ENCODE measurements at regions not wholly inside any gene's neighbourhood (a gene's known extent, or its start where the extent isn't known, plus 50 kb on each side); places are given as distances from the start of the nearest gene placed in this dataset.

DNA sequence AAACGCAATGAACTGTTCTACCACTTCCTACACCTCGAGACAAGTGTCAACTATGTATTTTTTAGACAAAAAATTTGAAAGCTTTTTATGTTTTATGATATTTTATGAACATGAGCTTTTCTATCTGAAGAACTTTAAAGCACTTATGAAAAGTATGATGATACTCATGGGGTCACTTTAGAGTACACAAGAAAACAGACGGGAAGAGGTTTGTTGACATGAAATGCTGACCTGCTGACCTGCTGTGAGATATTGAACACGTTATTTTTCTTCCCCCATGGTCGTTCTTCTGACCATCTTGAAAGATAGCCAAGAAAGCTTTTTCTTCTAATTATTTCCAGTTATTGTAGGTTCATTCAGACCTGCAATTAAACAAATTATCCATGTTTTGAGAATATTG lies 63.1 kb downstream of the PLEKHG1 start:
- ChIA-PET RAD21 (ENCODE audit: unreplicated experiment) (interaction anchor here (1.0 to 1.5 kb wide), 2 partner anchors 23 to 24 kb away, joined by 3 read pairs; no protein-coding TSS in a partner anchor), CTCF (interaction anchor here (0.7 to 2.1 kb wide), 3 partner anchors 10 to 24 kb away, joined by 4 to 13 read pairs (median 4); no protein-coding TSS in a partner anchor), POLR2A (no interaction called here), SMC1A (ENCODE audit: uncharacterized antibody, unreplicated experiment) (interaction anchor here (0.8 to 1.9 kb wide), 7 partner anchors 9 to 120 kb away, joined by 3 to 10 read pairs (median 4); no protein-coding TSS in a partner anchor)
- DNase-seq (ENCODE audit: low read depth, low spot score) (no peak), ATAC-seq (no peak), FAIRE-seq (no peak)
- Histone ChIP-seq H3K4me1 (ENCODE audit: control insufficient read depth, insufficient read depth, low read length) (no peaks in the 10 kb centered on the region), H3K27ac (ENCODE audit: control insufficient read depth, insufficient read depth) (no peak overlapping the region), H3K9me3 (replicated peaks; ENCODE audit: control insufficient read depth, insufficient read depth, low read length) (no peaks in the 10 kb centered on the region), H3K79me2 (ENCODE audit: control insufficient read depth, insufficient read depth, low read length) (no peaks in the 10 kb centered on the region), H4K20me1 (ENCODE audit: control insufficient read depth, insufficient read depth) (no peaks in the 10 kb centered on the region), H3K36me3 (ENCODE audit: control insufficient read depth in 2 of 2, insufficient read depth in 2 of 2, low read length in 1 of 2) (no peaks in the 10 kb centered on the region), H3K4me2 (ENCODE audit: control insufficient read depth, insufficient read depth) (no peak overlapping the region), H3K4me3 (no peak overlapping the region), H2AFZ (ENCODE audit: control insufficient read depth, low read depth, low read length) (no peak overlapping the region), H3K27me3 (replicated peaks in 1 of 2; ENCODE audit: control insufficient read depth in 2 of 2, insufficient read depth in 2 of 2, low read length in 1 of 2) (no peaks in the 10 kb centered on the region), H3K9ac (ENCODE audit: control insufficient read depth, insufficient read depth, low read length) (no peak overlapping the region)
- TF ChIP-seq FOXK2 (IDR thresholded peaks at IDR 0.05) (no peak), ZBTB40 (IDR thresholded peaks at IDR 0.05; ENCODE audit: borderline replicate concordance) (no peak), ZNF24 (IDR thresholded peaks at IDR 0.05) (no peak), TAF1 (IDR thresholded peaks at IDR 0.05; ENCODE audit: borderline replicate concordance, low read depth, low read length) (no peak), SMARCA5 (IDR thresholded peaks at IDR 0.05) (no peak), ZBTB11 (CRISPR knock-in tag; IDR thresholded peaks at IDR 0.05) (no peak), SIN3A (IDR thresholded peaks at IDR 0.05; ENCODE audit: low read depth, low read length) (no peak)
- TF ChIP-seq, protein P1, sequence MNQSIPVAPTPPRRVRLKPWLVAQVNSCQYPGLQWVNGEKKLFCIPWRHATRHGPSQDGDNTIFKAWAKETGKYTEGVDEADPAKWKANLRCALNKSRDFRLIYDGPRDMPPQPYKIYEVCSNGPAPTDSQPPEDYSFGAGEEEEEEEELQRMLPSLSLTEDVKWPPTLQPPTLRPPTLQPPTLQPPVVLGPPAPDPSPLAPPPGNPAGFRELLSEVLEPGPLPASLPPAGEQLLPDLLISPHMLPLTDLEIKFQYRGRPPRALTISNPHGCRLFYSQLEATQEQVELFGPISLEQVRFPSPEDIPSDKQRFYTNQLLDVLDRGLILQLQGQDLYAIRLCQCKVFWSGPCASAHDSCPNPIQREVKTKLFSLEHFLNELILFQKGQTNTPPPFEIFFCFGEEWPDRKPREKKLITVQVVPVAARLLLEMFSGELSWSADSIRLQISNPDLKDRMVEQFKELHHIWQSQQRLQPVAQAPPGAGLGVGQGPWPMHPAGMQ (IDR thresholded peaks at IDR 0.05; ENCODE audit: borderline replicate concordance): no peak
- TF ChIP-seq, protein P2, sequence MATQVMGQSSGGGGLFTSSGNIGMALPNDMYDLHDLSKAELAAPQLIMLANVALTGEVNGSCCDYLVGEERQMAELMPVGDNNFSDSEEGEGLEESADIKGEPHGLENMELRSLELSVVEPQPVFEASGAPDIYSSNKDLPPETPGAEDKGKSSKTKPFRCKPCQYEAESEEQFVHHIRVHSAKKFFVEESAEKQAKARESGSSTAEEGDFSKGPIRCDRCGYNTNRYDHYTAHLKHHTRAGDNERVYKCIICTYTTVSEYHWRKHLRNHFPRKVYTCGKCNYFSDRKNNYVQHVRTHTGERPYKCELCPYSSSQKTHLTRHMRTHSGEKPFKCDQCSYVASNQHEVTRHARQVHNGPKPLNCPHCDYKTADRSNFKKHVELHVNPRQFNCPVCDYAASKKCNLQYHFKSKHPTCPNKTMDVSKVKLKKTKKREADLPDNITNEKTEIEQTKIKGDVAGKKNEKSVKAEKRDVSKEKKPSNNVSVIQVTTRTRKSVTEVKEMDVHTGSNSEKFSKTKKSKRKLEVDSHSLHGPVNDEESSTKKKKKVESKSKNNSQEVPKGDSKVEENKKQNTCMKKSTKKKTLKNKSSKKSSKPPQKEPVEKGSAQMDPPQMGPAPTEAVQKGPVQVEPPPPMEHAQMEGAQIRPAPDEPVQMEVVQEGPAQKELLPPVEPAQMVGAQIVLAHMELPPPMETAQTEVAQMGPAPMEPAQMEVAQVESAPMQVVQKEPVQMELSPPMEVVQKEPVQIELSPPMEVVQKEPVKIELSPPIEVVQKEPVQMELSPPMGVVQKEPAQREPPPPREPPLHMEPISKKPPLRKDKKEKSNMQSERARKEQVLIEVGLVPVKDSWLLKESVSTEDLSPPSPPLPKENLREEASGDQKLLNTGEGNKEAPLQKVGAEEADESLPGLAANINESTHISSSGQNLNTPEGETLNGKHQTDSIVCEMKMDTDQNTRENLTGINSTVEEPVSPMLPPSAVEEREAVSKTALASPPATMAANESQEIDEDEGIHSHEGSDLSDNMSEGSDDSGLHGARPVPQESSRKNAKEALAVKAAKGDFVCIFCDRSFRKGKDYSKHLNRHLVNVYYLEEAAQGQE (IDR thresholded peaks at IDR 0.05; ENCODE audit: low read depth, low read length): no peak
- WGBS (ENCODE audit: insufficient coverage, insufficient replicate concordance, low lambda C conversion rate, missing lambda C conversion rate): 49% methylated on average over 5 of the region's 5 CpGs
- no TSS peak for BruUV-seq (replicated peaks)
- intact Hi-C loops (cut with micrococcal nuclease; ENCODE audit: unreplicated experiment): no loop called here
- in situ Hi-C loops (cut with MboI): no loop called here

Data from GM12878 (cell line).